ENCODE measurements at regions not wholly inside any gene's neighbourhood (a gene's known extent, or its start where the extent isn't known, plus 50 kb on each side); places are given as distances from the start of the nearest gene placed in this dataset.
"Not testable (repeated sequence)": the region's sequence is repeated elsewhere in the genome, so short reads cannot be mapped to it uniquely, and the experiment has no call there.

DNA sequence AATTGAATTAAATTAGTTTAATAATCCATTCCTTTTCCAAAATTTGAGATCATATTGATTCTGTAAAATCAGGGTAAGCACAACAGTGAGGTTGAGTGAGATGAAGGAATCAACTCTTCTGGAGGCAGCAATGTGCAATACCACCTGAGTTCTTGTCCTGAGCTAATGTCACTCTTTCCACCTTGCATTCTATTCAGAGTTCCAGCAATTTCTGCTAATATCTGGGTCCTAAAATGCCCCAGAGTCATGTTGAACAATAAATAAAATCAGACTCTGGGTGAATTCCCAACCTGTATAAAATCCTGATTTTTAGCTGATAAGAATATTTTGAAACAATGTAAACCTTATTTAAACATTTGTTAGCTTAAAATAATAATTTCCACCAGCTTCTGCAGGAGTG lies 590.8 kb upstream of the ADGRB3 start:
- no peaks in the 10 kb centered on the region for H3K4me1 Mint-ChIP-seq (ENCODE audit: low read depth)
- H3K27me3 Mint-ChIP-seq: no peaks in the 10 kb centered on the region
- H3K36me3 Mint-ChIP-seq (ENCODE audit: low read depth): no peaks in the 10 kb centered on the region
- intact Hi-C loops (cut with micrococcal nuclease): no loop called here
- no peak overlapping the region for H3K27ac Mint-ChIP-seq
- peaks cover 25% of the 10 kb centered on the region for H3K9me3 Mint-ChIP-seq
- no peak overlapping the region for H3K4me3 Mint-ChIP-seq

DNA sequence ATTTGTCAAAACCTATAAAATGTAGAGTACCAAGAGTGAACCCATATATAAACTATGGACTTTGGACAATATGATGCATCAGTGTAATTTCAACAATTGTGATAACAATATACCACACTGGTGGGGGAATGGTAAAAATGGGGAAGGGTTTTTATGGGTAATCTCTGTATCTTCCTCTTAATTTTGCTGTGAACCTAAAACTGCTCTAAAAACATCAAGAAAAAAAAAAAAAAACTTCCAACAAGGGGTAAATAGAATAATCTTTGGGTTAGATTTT lies 592.0 kb upstream of the ADGRB3 start:
- intact Hi-C loops (cut with micrococcal nuclease): no loop called here
- Mint-ChIP-seq H3K9me3 (peaks cover 25% of the 10 kb centered on the region), H3K4me3 (no peak overlapping the region), H3K27ac (no peak overlapping the region), H3K4me1 (ENCODE audit: low read depth) (no peaks in the 10 kb centered on the region), H3K36me3 (ENCODE audit: low read depth) (no peaks in the 10 kb centered on the region), H3K27me3 (no peaks in the 10 kb centered on the region)

DNA sequence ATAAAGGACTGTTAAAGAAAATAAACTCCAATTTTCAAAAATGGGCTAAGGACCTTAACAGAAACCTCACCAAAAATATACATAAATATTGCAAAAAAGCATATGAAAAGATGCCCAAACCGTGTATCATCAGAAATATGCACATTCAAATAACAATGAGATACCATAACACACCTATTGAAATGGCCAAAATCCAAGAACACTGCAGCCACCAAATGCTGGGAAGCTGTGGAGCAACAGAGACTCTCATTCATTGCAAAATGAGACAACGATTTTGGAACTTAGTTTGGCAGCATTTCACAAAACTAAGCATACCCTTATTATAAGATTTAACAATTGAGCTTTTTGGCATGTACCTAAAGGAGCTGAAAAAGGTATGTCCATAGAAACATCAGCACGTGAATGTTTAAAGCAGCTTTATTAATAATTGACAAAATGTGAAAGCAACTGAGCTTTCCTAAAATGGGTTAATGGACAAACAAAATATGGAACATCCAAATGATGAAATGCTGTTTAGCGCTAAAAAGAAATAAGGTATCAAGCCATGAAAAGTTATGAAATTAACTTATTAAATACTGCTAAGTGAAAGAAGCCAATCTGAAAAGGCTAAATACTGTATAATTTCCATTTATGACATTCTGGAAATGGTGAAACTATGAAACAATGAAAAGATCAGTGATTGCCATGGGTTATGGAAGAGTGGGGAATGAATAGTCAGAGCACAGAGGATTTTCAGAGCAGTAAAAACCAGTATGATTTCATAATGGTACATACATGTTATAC lies 592.6 kb upstream of the ADGRB3 start:
- H3K9me3 Mint-ChIP-seq: peaks cover 23% of the 10 kb centered on the region
- intact Hi-C loops (cut with micrococcal nuclease): no loop called here
- no peaks in the 10 kb centered on the region for H3K4me1 Mint-ChIP-seq (ENCODE audit: low read depth)
- H3K4me3 Mint-ChIP-seq: no peak overlapping the region
- H3K27ac Mint-ChIP-seq: no peak overlapping the region
- no peaks in the 10 kb centered on the region for H3K27me3 Mint-ChIP-seq
- no peaks in the 10 kb centered on the region for H3K36me3 Mint-ChIP-seq (ENCODE audit: low read depth)

DNA sequence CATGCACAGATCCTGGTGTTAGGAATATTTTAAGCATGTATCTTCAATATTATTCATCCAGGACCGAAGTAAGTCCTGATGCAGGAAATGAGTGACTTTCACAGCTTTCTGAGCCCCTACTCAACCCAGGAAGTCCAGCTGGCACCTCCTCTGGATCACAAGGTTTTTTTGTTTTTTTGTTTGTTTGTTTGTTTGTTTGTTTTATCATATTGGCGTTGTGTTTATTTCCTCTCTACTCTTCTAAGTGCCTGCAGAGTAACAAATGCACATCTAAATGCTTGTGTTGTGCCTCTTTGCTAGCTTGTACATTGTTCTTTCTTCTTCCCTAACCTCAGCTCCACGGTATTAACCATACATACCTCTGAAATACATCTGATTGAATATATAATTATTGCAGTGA lies 594.3 kb upstream of the ADGRB3 start:
- Mint-ChIP-seq H3K9me3 (peaks cover 13% of the 10 kb centered on the region), H3K27me3 (no peaks in the 10 kb centered on the region), H3K4me3 (no peak overlapping the region), H3K36me3 (ENCODE audit: low read depth) (no peaks in the 10 kb centered on the region), H3K4me1 (ENCODE audit: low read depth) (no peaks in the 10 kb centered on the region), H3K27ac (no peak overlapping the region)
- intact Hi-C loops (cut with micrococcal nuclease): no loop called here

DNA sequence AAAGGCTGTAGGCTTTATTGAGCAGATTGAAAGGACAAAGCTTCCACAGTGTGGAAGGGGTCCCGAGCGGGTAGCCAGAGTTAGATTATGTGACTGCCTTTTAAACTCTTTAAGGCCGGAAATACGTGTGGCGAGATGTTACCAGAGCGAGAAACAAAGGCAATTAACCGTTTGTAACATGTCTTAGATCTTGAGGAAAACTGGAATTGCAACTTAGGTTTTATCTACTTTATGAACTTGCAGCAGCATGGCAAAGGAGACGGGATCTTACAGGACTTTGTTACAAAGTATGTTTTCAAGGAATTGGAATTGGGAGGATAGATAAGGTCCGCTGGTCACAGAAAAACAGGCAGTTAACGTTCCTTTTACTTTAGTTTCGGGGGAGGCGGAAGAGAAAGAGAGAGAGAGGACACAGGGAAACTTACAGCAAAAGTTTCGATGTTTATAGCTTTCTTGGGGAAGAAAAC lies 594.7 kb upstream of the ADGRB3 start:
- H3K9me3 Mint-ChIP-seq: peaks cover 13% of the 10 kb centered on the region
- no peak overlapping the region for H3K27ac Mint-ChIP-seq
- H3K27me3 Mint-ChIP-seq: no peaks in the 10 kb centered on the region
- H3K4me1 Mint-ChIP-seq (ENCODE audit: low read depth): no peaks in the 10 kb centered on the region
- intact Hi-C loops (cut with micrococcal nuclease): no loop called here
- no peaks in the 10 kb centered on the region for H3K36me3 Mint-ChIP-seq (ENCODE audit: low read depth)
- H3K4me3 Mint-ChIP-seq: peak overlapping the region; percentile 37

DNA sequence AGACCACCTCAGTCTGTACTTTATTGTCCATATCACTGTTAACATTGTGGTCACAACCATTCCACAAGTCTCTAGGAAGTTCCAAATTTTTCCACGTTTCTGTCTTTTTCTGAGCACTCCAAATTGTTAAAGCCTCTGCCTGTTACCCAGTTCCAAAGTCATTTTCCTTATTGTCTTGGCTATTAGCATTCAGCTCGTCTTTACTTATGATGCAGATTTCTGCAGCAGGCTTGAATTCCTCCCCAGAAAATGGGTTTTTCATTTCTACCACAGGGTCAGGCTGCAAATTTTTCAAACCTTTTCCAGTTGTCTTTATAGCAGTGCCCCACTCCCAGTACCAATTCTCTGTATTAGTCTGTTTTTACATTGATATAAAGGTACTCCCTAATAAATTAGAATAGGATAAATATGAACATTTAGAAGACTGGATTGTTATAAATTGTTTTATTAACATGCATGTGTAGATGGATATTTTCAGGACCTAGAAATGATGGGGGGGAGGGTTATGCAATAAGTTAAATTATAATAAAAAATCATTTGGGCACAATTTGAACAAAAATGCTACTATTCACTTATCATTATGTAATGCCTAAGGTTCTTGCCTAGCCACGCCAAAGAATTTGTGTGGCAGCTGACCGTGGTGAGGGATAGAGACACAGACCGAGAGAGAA lies 595.3 kb upstream of the ADGRB3 start:
- Mint-ChIP-seq H3K9me3 (peaks cover 13% of the 10 kb centered on the region), H3K4me3 (peak overlapping the region; percentile 37), H3K36me3 (ENCODE audit: low read depth) (no peaks in the 10 kb centered on the region), H3K4me1 (ENCODE audit: low read depth) (no peaks in the 10 kb centered on the region), H3K27ac (no peak overlapping the region), H3K27me3 (no peaks in the 10 kb centered on the region)
- intact Hi-C loops (cut with micrococcal nuclease): no loop called here

DNA sequence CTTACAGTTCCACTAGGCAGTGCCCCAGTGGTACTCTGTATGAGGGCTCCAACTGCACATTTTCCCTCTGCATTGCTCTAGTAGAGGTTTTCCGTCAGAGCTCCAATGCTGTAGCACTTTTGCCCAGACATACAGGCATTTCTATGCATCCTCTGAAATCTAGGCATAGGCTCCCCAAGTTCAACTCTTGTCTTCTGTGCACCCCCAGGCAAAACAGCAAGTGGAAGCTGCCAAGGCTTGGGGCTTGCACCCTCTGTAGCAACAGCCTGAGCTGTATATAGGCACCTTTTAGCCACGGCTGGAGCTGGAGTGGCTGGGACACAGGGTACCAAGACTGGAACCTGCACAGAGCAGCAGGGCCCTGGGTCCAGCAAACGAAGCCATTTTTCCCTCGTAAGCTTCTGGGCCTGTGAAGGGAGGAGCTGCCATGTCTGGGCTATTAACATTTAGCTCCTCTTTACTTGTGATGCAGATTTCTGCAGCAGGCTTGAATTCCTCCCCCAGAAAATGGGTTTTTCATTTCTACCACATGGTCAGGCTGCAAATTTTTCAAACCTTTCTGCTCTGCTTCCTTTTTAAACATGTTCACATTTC lies 596.2 kb upstream of the ADGRB3 start:
- Mint-ChIP-seq H3K9me3 (peaks cover 13% of the 10 kb centered on the region), H3K4me3 (no peak overlapping the region), H3K27ac (no peak overlapping the region), H3K4me1 (ENCODE audit: low read depth) (no peaks in the 10 kb centered on the region), H3K27me3 (no peaks in the 10 kb centered on the region), H3K36me3 (ENCODE audit: low read depth) (no peaks in the 10 kb centered on the region)
- intact Hi-C loops (cut with micrococcal nuclease): no loop called here

DNA sequence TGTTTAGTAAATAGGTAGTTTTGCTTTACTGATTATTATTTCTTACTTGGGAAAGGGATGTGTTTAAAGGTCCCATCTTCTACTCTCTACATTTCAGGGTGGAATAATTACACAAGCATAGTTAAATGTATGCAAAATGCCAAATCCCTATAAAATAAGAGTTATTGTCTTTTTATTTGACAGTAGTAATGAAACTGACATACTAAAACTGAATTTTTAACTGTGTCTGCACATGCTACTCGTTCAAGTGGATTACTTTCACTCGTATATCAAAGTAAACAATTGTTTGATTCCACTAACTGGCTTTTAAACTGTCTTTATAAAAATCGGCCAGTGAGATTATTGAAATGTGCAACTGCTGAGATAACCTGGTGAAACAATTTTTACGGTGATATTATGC lies 602.9 kb upstream of the ADGRB3 start:
- no peaks in the 10 kb centered on the region for H3K36me3 Mint-ChIP-seq (ENCODE audit: low read depth)
- no peak overlapping the region for H3K27ac Mint-ChIP-seq
- no peaks in the 10 kb centered on the region for H3K27me3 Mint-ChIP-seq
- H3K4me1 Mint-ChIP-seq (ENCODE audit: low read depth): no peaks in the 10 kb centered on the region
- intact Hi-C loops (cut with micrococcal nuclease): no loop called here
- no peak overlapping the region for H3K4me3 Mint-ChIP-seq
- peaks cover 11% of the 10 kb centered on the region for H3K9me3 Mint-ChIP-seq

DNA sequence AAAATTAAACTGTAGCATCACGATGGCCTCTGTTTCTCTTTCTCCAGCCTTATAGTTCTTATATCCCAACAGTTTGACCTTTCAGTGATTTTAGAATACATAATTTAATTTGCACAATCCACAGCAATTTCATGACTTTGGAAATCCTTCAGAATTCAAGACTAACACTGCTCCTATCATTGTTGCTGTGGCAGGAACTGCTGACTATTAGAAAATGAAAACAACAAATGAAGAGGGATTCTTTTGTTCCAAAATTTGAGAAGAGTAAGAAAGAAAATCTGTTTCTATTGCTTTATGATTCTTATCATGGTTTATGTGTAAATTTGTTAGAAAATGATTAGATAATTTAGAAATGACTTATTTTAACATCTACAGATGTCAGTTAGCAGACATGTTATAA lies 604.0 kb upstream of the ADGRB3 start:
- Mint-ChIP-seq H3K36me3 (ENCODE audit: low read depth) (no peaks in the 10 kb centered on the region), H3K4me1 (ENCODE audit: low read depth) (no peaks in the 10 kb centered on the region), H3K9me3 (peaks cover 12% of the 10 kb centered on the region), H3K27ac (no peak overlapping the region), H3K27me3 (no peaks in the 10 kb centered on the region), H3K4me3 (no peak overlapping the region)
- intact Hi-C loops (cut with micrococcal nuclease): no loop called here

DNA sequence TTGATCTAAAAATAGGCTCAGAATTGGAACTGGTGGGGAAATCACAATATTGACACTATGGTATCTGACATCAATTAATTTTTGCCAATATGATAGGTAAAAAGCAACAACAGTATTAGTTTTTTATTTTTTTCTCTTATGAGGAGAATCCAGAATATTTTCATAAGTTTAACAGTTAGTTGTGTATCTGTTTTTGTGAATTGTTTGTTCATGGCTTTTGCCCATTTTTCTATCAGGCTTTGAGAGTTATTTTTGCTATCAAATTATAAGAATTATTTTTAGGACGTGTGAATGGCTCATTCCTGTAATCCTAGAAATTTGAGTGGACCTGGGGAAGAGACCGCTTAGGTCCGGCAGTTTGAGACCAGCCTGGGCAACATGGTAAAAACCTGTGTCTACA lies 608.6 kb upstream of the ADGRB3 start:
- H3K4me3 Mint-ChIP-seq: no peak overlapping the region
- H3K9me3 Mint-ChIP-seq: peaks cover 23% of the 10 kb centered on the region
- intact Hi-C loops (cut with micrococcal nuclease): no loop called here
- no peak overlapping the region for H3K27ac Mint-ChIP-seq
- H3K36me3 Mint-ChIP-seq (ENCODE audit: low read depth): no peaks in the 10 kb centered on the region
- no peaks in the 10 kb centered on the region for H3K4me1 Mint-ChIP-seq (ENCODE audit: low read depth)
- no peaks in the 10 kb centered on the region for H3K27me3 Mint-ChIP-seq

DNA sequence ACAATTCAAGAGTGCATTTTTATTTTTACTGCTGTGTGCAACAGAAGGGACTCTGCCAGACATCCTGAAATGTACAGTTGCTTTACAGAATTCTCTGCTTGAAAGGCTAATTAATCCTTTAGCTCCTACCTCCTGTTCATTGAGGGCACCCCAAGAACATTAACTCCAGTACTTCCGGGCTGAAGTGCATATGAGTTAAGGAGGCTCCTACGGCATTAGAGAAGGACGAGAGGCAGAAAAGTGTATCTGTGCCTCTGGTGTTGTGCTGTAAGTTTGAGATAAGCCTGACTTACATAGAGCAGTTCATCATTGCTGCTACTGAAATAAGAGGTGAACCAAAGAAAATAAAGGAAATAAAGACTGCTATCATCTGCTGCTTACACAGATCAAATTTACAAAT lies 609.3 kb upstream of the ADGRB3 start:
- intact Hi-C loops (cut with micrococcal nuclease): no loop called here
- no peaks in the 10 kb centered on the region for H3K36me3 Mint-ChIP-seq (ENCODE audit: low read depth)
- no peaks in the 10 kb centered on the region for H3K27me3 Mint-ChIP-seq
- H3K27ac Mint-ChIP-seq: no peak overlapping the region
- H3K4me1 Mint-ChIP-seq (ENCODE audit: low read depth): no peaks in the 10 kb centered on the region
- peaks cover 23% of the 10 kb centered on the region for H3K9me3 Mint-ChIP-seq
- H3K4me3 Mint-ChIP-seq: no peak overlapping the region

DNA sequence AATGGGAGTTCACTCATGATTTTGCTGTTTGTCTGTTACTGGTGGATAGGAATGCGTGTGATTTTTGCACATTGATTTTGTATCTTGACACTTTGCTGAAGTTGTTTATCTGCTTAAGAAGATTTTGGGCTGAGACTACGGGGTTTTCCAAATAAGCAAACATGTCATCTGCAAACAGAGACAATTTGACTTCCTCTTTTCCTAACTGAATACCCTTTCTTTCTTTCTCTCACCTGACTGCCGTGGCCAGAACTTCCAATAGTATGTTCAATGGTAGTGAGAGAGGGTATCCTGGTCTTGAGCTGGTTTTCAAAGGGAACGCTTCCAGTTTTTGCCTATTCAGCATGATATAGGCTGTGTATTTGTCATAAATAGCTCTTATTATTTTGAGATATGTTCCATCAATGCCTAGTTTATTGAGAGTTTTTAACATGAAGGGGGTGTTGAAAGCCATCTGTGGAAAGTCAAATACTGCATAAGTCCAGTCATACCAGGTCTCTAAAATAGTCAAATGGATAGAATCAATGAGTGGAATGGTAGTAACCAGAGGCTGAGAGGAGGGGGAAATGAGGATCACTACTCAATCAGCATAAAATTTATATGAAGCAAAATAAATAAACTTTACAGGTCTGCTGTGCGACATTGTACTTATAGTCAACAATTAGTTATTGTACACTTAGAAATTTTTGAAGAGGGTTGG lies 610.4 kb upstream of the ADGRB3 start:
- Mint-ChIP-seq H3K27ac (no peak overlapping the region), H3K4me3 (no peak overlapping the region), H3K9me3 (peaks cover 23% of the 10 kb centered on the region), H3K36me3 (ENCODE audit: low read depth) (no peaks in the 10 kb centered on the region), H3K4me1 (ENCODE audit: low read depth) (no peaks in the 10 kb centered on the region), H3K27me3 (no peaks in the 10 kb centered on the region)
- intact Hi-C loops (cut with micrococcal nuclease): no loop called here

DNA sequence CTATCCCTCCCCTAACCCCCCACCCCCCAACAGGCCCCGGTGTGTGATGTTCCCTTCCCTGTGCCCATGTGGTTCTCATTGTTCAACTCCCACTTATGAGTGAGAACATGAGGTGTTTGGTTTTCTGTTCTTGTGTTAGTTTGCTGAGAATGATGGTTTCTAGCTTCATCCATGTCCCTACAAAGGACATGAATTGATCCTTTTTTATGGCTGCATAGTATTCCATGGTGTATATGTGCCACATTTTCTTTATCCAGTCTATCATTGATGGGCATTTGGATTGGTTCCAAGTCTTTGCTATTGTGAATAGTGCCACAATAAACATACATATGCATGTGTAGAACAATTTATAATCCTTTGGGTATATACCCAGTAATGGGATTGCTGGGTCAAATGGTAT lies 612.1 kb upstream of the ADGRB3 start:
- H3K27ac Mint-ChIP-seq; H3K4me1 Mint-ChIP-seq (ENCODE audit: low read depth); H3K4me3 Mint-ChIP-seq; H3K36me3 Mint-ChIP-seq (ENCODE audit: low read depth); H3K27me3 Mint-ChIP-seq; intact Hi-C loops (cut with micrococcal nuclease): not testable (repeated sequence)
- H3K9me3 Mint-ChIP-seq: peaks cover 19% of the 10 kb centered on the region

DNA sequence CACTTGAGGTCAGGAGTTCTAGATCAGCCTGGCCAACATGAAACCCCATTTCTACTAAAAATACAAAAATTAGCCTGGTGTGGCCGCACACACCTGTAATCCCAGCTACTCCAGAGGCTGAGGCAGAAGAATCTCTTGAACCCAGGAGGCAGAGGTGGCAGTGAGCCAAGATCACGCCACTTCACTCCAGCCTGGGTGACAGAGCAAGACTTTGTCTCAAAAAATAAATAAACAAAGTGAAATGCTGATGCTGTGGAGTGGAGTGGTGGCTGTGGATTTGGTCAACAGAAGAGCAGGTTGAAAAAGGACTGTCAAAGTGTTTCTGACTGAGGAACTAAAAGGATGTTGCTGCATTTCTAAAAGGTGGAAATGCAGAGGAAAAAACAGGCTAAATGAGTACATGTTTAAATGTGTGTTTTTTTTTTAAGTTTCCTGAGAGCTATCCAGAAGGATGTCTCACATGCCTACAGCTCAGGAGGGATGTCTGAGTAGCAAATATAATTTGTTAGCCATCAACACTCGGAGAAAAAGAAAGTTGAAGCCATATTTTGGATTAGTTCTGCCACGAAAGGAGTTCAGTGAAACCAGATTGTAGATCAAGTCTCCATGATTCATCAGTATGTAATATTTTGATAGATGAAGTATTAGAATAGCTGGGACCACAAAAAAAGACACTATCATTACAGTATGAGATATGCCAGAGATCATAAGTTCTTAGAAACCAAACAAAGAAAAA lies 621.1 kb upstream of the ADGRB3 start:
- H3K27ac Mint-ChIP-seq: no peak overlapping the region
- no peaks in the 10 kb centered on the region for H3K4me1 Mint-ChIP-seq (ENCODE audit: low read depth)
- no peaks in the 10 kb centered on the region for H3K36me3 Mint-ChIP-seq (ENCODE audit: low read depth)
- H3K9me3 Mint-ChIP-seq: peaks cover 43% of the 10 kb centered on the region
- intact Hi-C loops (cut with micrococcal nuclease): no loop called here
- H3K4me3 Mint-ChIP-seq: no peak overlapping the region
- H3K27me3 Mint-ChIP-seq: no peaks in the 10 kb centered on the region
